ENCODE measurements at regions not wholly inside any gene's neighbourhood (a gene's known extent, or its start where the extent isn't known, plus 50 kb on each side); places are given as distances from the start of the nearest gene placed in this dataset.
"Not testable (repeated sequence)": the region's sequence is repeated elsewhere in the genome, so short reads cannot be mapped to it uniquely, and the experiment has no call there.

GRCh38 chr10:131823601-131824099, 77.2 kb upstream of the PPP2R2D start:
- DNase-seq, result not testable (repeated sequence)

- no peak for DNase-seq
Observed at GRCh38 chr10:131824371-131825149, 76.2 kb upstream of the PPP2R2D start.

DNA sequence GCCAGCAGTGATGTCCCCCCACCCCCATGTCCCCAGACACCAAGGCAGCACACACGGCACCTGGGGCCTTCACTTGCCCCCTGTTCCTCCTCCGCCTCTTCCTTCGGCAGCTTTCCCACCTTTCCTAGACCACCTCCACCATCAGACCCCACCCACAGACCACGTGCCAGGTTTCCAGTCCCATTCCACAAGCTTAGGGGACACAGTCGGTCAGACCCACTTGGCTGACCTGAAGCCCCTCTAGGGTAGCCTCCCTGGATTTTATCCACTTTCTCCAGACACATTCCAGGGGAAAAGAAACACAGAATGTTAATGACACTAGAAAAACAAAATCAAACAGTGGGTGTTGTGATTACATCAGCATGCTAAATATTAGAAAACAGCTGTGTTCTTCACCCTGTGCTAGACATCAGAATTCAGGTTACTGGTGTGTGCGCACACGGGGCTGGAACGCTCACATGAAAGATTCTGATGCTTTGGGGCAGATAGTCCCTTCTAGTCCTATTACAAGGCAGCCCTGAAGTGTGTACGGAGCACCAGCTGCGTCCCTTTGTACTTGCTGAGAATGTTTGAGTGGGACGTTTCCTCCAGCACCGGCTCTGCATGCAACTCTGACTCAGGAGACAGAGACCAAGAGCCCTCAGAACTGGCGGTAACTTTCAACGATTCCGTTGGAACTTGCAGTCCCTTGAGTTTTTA, 75.5 kb upstream of the PPP2R2D start:
- no peak for DNase-seq

DNA sequence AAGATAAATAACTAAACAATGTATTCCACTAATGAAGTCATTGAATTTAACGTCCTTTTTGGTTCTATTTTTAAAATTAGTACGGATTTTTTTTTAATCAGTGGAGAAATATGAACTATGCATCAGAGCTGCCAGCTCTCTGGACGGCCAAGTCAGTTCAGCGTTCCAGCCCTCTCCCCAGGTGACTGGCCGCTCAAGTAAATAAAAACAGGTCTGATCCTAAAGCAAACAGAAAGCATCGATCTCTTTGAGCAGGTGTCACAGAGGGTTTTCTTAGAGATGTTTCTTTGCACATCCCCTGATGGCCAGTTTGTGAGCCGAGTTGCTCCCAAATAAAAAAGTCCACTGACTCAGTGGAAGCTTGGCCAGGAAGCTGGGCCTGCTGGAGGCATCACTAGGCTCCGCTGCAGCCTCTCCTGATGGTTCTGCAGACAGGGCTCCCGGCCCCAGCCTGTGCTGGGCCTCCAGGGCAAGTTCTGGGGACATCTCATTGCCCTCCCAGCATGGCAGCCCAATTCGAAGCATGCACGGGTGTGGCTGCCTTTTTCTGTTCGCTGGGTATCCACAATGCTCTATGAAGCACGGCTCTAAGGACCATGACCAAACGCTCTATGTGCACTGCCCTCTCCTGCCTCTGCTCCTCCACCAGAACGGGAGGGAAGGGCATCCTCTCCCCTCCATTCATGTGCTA, 74.7 kb upstream of the PPP2R2D start:
- no peak for DNase-seq

GRCh38 chr10:131829156-131829930, 71.5 kb upstream of the PPP2R2D start:
- no peak for DNase-seq

DNA sequence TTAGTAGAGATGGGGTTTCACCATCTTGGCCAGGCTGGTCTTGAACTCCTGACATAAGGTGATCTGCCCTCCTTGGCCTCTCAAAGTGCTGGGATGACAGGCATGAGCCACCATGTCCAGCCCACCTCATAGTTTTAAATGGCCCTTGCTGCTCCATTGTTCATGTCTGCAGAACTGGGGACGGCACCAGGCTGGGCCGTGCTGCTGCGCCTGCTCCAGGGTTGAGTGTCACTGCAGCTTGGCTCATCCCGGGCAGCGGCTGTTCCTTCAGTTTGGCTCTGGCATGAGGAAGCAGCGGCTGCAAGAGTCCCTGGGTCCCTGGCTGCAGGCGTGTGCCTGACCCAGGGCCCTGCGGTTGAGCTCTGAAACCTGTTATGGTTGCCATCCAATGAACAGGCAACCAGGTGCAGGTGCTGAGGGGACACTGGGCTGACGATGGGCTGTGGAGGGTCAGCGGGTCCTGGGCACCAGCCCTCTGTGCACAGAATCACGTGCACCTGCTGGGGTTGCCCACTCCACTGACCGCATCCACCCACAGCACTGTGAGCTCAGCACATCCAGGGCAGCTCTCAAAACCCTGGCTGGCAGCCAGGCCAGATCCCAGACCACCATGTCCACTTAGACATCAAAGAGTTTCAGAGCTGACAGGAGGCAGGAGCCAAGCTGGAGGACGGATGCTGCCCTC, 70.2 kb upstream of the PPP2R2D start:
- DNase-seq, result peak; percentile 32

DNA sequence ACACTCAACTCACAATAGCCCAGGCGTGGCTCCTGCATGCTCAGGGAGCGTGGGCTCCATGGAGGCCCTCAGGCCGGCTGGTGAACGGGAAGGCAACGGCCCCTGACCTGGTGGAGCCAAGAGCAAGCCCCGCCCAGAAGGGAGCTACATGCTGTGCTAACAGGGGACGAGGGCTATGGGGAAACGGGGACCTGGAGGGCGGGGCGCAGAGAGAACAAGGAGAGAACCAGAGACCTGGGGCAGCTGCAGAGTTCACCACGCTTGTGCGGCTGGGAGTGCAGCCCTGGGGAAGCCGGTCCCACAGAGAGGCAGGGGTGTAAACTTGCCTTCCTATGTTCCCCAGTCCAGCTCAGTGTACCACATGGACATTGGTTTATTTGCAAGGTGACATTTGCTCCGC, 69.2 kb upstream of the PPP2R2D start:
- no peak for DNase-seq

DNA sequence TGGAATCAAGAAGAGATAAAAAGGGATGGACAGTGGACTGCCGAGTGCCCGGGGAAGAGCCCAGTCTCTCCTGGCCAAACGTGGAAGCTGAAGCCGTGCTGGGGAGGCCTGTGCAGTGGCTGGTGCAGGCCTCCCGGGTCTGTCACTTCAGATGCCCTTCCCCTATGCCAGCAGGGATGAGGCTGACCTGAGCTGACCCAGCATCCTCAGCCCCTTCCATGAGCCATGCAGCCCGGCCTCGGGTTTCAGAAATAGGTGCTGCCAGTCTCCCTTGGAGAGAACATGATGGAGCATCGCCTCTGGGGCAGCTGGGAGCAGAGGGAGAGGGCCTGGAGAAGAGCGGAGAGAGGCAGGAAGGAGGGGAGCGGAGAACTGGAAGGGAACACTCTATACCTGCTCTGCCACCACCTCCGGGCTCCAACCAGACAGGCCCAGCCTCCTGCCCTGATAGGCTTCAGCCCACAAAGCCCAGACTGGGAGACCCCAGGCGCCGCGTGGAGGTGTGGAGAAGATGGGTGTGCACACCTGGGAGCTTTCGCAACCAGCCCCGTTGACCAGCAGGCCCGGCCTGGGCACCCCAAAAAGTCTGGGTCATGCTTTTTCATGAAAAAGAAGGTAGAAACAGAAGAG, 68.6 kb upstream of the PPP2R2D start:
- no peak for DNase-seq

GRCh38 chr10:131833013-131833412, 67.8 kb upstream of the PPP2R2D start:
- no peak for DNase-seq

GRCh38 chr10:131833446-131834080, 67.2 kb upstream of the PPP2R2D start:
- DNase-seq, result no peak

- no peak for DNase-seq
Observed at GRCh38 chr10:131834152-131834810, 66.5 kb upstream of the PPP2R2D start.

DNA sequence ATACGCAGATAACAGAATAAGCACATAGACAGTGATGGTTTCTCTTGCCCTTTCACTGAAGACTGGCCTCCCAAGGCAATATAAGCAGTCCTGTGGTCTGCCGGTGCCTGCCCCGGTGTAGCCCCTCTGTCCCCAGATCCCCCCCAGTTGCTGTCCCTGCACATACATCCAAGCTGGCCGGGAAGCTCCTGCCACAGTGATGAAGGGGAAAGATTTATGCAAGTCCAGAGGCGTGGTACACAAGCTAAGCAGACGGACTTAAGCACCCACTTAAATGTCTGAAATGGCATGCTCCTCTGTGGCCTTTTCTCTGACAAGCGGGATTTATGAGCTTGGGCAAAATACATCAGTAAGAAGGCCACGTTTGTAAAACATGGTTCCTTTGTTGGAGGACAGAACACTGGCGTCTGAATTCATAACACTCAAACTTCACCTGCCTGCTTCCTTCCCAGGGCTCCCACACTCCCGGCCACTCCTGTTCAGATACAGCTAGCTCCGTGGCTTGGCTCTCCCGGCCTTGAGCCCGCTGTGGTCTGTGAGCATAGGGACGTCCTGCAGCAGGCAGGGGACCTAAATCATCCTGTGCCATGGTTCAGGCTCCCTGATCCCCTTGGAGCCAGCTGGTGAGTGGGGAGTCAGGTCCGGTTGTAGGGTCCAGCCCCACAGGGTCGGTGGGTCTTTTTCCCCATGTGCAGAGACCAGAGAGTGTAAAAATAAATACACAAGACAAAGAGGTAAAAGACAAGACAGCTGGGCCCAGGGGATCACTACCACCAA, 61.7 kb upstream of the PPP2R2D start:
- DNase-seq, result no peak

GRCh38 chr10:131839880-131840787, 60.7 kb upstream of the PPP2R2D start:
- peak; percentile 49 for DNase-seq

DNA sequence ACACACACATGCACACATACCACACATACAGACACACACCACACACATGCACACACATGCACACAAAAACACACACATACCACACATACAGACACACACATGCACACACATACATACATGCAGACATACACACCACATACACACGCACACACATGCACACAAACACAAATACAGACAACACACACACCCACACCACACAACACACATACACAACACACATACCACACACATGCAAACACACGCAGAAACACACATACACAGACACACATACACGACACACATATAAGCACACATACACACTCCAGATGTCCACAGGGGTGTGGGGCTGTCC, 60.1 kb upstream of the PPP2R2D start:
- DNase-seq, result no peak

DNA sequence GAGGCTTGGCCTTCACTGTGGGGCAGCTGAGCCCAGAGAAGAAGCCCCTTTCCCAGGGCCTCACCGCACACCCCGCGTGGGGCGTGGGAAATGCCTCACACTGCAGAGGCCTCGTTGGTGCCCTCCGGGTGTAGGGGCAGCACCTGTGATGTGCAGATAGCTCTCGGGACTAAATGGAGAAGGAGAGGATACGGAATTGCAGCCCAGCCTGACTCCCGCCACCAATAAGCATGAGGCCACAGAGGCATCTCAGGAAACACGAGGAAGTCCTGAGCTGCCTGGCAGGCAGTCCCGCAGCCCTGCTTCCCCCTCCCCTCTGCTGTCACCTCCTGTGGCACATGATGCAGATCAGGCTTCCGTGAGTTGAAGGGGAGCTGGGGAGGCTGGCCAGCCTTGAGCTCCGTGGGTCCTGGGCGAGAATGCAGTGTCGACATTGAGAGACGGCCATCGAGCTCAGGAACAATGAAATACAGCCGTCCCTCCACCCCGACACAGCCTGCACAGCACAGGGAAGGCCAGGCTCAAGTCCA, 59.6 kb upstream of the PPP2R2D start:
- DNase-seq, result peak; percentile 23

- DNase-seq, result peak; percentile 28
Observed at GRCh38 chr10:131841661-131842139, 59.1 kb upstream of the PPP2R2D start.

GRCh38 chr10:131842351-131843088, 58.3 kb upstream of the PPP2R2D start:
- DNase-seq, result no peak

All from RPMI8226 (cell line).